CD4-positive, alpha-beta T cell (primary cell): ENCODE measurements at regions not wholly inside any gene's neighbourhood (a gene's known extent, or its start where the extent isn't known, plus 50 kb on each side); places are given as distances from the start of the nearest gene placed in this dataset.

Experiments used
- ATAC-seq: fragments of 200-7000 bp; cut with Tn5 transposase; one replicate; pipeline ENCODE4 v1.10.0; 2022; ENCODE audit warnings: mild to moderate bottlenecking; ENCODE audit not compliant: poor library complexity
- CTCF ChIA-PET: fragments of 350-600 bp; sonication (Branson Sonifier 250); formaldehyde crosslinking; loops from one replicate; lab custom pipeline; 2021; ENCODE audit warnings: antibody characterized with exemption, inconsistent platforms; lab: Charles Lee
- POLR2A ChIA-PET: fragments of 350-600 bp; sonication (Branson Sonifier 250); formaldehyde crosslinking; loops from one replicate; lab custom pipeline; 2021; ENCODE audit warnings: antibody characterized with exemption, inconsistent platforms; lab: Charles Lee
- DNase-seq, 14 experiments: peaks; one replicate each; pipeline ENCODE4 v3.0.0-alpha.2; 2013 to 2020; ENCODE audit warnings: mixed read lengths in 2 of 14
- H3K27ac ChIP-seq, 2 donors: one replicate each; pipeline versions ENCODE4 v1.5.1 to v1.7.0; 2013; ENCODE audit warnings: low read length in 2 of 2, low read depth in 1 of 2, mild to moderate bottlenecking in 1 of 2
- H3K27me3 ChIP-seq, 2 experiments: 1 replicate in 1 of 2; 2 replicates in 1 of 2; pipeline versions ENCODE4 v1.6.1 to v1.7.0; 2013; ENCODE audit warnings: low read length in 2 of 2, control low read depth in 1 of 2, mild to moderate bottlenecking in 1 of 2, moderate library complexity in 1 of 2; ENCODE audit not compliant: insufficient read depth in 2 of 2, control insufficient read depth in 1 of 2
- H3K36me3 ChIP-seq: one replicate; pipeline ENCODE4 v1.6.1; 2013; ENCODE audit warnings: low read length, control low read depth; ENCODE audit not compliant: insufficient read depth
- H3K4me1 ChIP-seq: one replicate; pipeline ENCODE4 v1.6.1; 2013; ENCODE audit warnings: low read length, control low read depth; ENCODE audit not compliant: insufficient read depth
- H3K4me3 ChIP-seq: one replicate; pipeline ENCODE4 v1.5.1; 2013; ENCODE audit warnings: mild to moderate bottlenecking, low read length, moderate library complexity
- H3K9me3 ChIP-seq, 2 experiments: 1 replicate in 1 of 2; 2 replicates in 1 of 2; pipeline versions ENCODE4 v1.6.1 to v1.7.0; 2013; ENCODE audit warnings: low read length in 2 of 2, mild to moderate bottlenecking in 2 of 2, control low read depth in 1 of 2, moderate library complexity in 1 of 2; ENCODE audit not compliant: control insufficient read depth in 1 of 2, insufficient read depth in 1 of 2
- H3K27ac Mint-ChIP-seq: one replicate; pipeline ENCODE4 v1.8.0; 2020; ENCODE audit warnings: mixed read lengths
- H3K27me3 Mint-ChIP-seq: one replicate; pipeline ENCODE4 v1.8.0; 2021; ENCODE audit warnings: mixed read lengths
- H3K36me3 Mint-ChIP-seq: one replicate; pipeline ENCODE4 v1.8.0; 2021; ENCODE audit warnings: low read depth, mixed read lengths
- H3K4me1 Mint-ChIP-seq: one replicate; pipeline ENCODE4 v1.8.0; 2021; ENCODE audit warnings: low read depth, mixed read lengths
- H3K4me3 Mint-ChIP-seq: one replicate; pipeline ENCODE4 v1.8.0; 2020; ENCODE audit warnings: mild to moderate bottlenecking, mixed read lengths
- H3K9me3 Mint-ChIP-seq: one replicate; pipeline ENCODE4 v1.8.0; 2020; ENCODE audit warnings: mixed read lengths
- intact Hi-C, 2 experiments: fragments of 100-400 bp; cut with DNase I in 1 of 2; cut with micrococcal nuclease in 1 of 2; formaldehyde crosslinking; loops; one replicate each; pipeline versions ENCODE4 v1.15.1 to v1.9.0; 2023 to 2025; cut with DNase I, micrococcal nuclease
- TF ChIP-seq, protein P1 (sequence below): fragments of 200-600 bp; IDR thresholded peaks from one replicate; pipeline ENCODE4 v1.8.0; 2022; ENCODE audit warnings: antibody characterized with exemption, mild to moderate bottlenecking

DNA sequence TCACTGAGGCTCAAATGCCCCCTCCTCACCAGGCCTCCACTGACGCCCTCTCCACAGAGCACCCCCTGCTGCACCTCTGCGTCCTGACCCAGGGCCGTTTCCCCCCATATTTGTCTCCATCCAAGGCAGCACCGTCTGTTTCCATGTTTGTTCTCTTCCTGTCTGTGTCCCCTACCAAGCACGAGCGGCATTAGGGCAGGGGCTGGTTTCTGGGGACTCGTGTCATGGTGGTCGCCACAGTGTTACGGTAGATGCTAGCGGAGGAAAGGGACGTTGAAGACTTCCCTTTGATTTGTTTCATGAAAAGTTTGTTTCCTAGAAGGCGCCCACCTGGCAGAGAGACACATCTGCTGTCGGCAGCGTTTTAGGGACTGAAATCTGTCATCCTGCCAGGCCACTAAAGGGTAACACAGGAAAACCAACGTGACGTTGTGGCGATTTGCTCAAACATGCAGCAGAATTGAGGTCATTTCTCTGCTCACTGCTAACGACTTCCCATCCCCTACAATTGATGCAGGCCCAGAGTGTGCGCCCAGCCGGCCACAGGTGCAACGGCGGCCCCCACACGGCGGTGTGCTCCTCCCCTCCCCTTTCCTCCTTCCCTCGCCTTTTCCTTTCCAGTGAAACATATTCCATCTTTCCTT, 79.3 kb upstream of the IRX4 start:
- H3K27me3 ChIP-seq, result peaks cover 3 to 7% of the 10 kb centered on the region in 2 experiments
- no peaks in the 10 kb centered on the region for H3K4me1 ChIP-seq
- Mint-ChIP-seq H3K27me3 (peaks cover 44% of the 10 kb centered on the region), H3K36me3 (no peaks in the 10 kb centered on the region), H3K4me1 (no peaks in the 10 kb centered on the region), H3K9me3 (no peaks in the 10 kb centered on the region), H3K27ac (no peak overlapping the region), H3K4me3 (no peak overlapping the region)
- POLR2A ChIA-PET, result no interaction called here
- H3K9me3 ChIP-seq, result peaks cover 0 to 26% of the 10 kb centered on the region in 2 experiments
- no peak for ATAC-seq
- no peaks in the 10 kb centered on the region for H3K36me3 ChIP-seq
- CTCF ChIA-PET, result no interaction called here
- H3K4me3 ChIP-seq, result no peak overlapping the region
- TF ChIP-seq, protein P1, sequence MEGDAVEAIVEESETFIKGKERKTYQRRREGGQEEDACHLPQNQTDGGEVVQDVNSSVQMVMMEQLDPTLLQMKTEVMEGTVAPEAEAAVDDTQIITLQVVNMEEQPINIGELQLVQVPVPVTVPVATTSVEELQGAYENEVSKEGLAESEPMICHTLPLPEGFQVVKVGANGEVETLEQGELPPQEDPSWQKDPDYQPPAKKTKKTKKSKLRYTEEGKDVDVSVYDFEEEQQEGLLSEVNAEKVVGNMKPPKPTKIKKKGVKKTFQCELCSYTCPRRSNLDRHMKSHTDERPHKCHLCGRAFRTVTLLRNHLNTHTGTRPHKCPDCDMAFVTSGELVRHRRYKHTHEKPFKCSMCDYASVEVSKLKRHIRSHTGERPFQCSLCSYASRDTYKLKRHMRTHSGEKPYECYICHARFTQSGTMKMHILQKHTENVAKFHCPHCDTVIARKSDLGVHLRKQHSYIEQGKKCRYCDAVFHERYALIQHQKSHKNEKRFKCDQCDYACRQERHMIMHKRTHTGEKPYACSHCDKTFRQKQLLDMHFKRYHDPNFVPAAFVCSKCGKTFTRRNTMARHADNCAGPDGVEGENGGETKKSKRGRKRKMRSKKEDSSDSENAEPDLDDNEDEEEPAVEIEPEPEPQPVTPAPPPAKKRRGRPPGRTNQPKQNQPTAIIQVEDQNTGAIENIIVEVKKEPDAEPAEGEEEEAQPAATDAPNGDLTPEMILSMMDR, result no peak
- intact Hi-C loops, result no loop called here
- no peak for DNase-seq
- no peak overlapping the region for H3K27ac ChIP-seq

DNA sequence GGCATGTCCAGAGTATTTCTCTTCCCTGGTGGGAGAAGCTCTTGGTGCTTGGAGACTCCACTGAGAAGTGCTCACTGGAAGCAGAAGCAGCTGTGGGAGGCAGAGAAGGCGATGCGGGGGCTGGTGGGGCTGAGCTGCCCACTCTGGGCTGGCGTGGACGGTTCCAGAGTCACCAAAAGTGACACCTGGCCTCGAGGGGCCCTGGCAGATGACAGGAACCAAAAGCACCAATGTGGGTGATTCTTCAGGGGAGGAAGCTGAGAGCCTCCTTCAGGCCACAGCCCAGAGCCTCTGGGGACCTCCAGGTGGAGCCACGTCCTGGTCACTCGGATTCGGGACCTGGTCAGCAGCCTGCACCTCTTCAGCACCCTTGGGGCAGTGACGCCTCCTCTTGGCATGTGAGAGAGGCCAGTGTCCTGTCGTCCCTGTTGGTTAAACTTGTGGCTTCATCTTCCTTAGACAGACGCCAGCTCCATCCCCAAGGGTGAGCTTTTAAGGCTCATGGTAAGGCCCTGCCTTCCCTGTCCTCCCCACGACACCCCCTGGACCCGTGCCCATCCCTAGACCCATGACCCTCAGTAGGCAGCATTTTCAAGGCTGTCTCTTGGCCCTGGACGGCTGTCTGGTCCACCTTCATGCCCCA, 78.7 kb upstream of the IRX4 start:
- H3K27ac ChIP-seq, result no peak overlapping the region
- intact Hi-C loops, result no loop called here

DNA sequence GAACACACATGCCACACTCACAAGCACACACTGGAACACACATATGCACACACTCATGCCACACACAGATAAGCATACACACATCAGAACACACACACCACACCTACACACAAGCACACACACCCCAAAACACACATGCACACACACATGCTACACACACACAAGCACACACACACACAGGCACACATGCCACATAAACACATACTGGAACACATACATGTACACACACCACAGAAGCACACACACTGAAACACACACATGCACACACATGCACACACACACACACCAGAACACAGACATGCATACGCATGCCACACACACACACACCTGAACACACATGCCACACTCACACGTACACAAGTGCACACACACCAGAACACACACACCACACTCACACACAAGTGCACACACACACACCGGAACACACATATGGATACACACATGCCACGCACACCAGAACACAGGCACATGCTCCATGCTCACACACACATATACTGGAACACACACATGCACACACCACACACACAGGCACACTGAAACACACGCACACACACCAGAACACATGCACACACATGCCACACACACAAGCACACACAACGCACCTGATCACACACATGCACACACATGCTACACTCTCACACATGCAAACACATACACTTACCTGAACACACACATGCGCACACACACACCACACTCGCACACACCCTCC, 78.0 kb upstream of the IRX4 start:
- CTCF ChIA-PET, result no interaction called here
- intact Hi-C loops, result no loop called here
- no peaks in the 10 kb centered on the region for H3K4me1 ChIP-seq
- Mint-ChIP-seq H3K4me1 (no peaks in the 10 kb centered on the region), H3K27ac (no peak overlapping the region), H3K36me3 (no peaks in the 10 kb centered on the region), H3K27me3 (peaks cover 33% of the 10 kb centered on the region), H3K4me3 (no peak overlapping the region), H3K9me3 (no peaks in the 10 kb centered on the region)
- no peaks in the 10 kb centered on the region for H3K36me3 ChIP-seq
- no peak for DNase-seq
- no peak overlapping the region for H3K27ac ChIP-seq
- H3K4me3 ChIP-seq, result no peak overlapping the region
- no peak for ATAC-seq
- H3K9me3 ChIP-seq, result peaks cover 0 to 21% of the 10 kb centered on the region in 2 experiments
- POLR2A ChIA-PET, result no interaction called here
- peaks cover 0 to 4% of the 10 kb centered on the region in 2 experiments for H3K27me3 ChIP-seq
- TF ChIP-seq, protein P1, result no peak

More for the DNA sequence above, 78.7 kb upstream of the IRX4 start:
- Histone ChIP-seq H3K27me3 (peaks cover 3 to 5% of the 10 kb centered on the region in 2 experiments), H3K4me1 (no peaks in the 10 kb centered on the region), H3K9me3 (peaks cover 0 to 26% of the 10 kb centered on the region in 2 experiments), H3K4me3 (no peak overlapping the region), H3K36me3 (no peaks in the 10 kb centered on the region)
- no peak for DNase-seq
- no peaks in the 10 kb centered on the region for H3K4me1 Mint-ChIP-seq
- ATAC-seq, result no peak
- POLR2A ChIA-PET, result no interaction called here
- no peak overlapping the region for H3K27ac Mint-ChIP-seq
- H3K4me3 Mint-ChIP-seq, result no peak overlapping the region
- TF ChIP-seq, protein P1, result no peak
- H3K27me3 Mint-ChIP-seq, result peaks cover 39% of the 10 kb centered on the region
- H3K9me3 Mint-ChIP-seq, result no peaks in the 10 kb centered on the region
- CTCF ChIA-PET, result no interaction called here
- H3K36me3 Mint-ChIP-seq, result no peaks in the 10 kb centered on the region
